ENCODE measurements at regions not wholly inside any gene's neighbourhood (a gene's known extent, or its start where the extent isn't known, plus 50 kb on each side); places are given as distances from the start of the nearest gene placed in this dataset.

DNA sequence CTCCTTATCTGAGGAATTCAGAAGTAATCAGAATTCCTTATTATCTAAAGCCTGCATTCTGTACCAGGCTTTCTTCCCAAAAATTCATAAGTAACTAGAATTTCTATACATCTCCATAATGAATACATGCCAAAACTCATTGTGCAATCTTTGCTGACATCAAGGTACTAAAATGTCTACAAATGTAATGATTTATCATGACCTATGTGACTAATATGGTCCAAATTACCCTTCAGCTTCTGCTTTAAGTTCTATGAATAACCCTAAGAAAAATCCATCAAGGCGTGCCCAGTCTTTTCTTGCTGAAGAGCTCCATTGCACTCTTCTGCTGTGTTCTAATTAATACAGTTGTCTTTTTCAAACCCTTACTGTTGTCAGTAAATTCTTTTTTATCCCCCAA, 58.5 kb upstream of the SLITRK1 start:
- H3K4me1 ChIP-seq (ENCODE audit: insufficient read depth, low read length, poor library complexity, severe bottlenecking) = no peaks in the 10 kb centered on the region
- no peak overlapping the region for H3K4me2 ChIP-seq (ENCODE audit: low read depth, low read length, poor library complexity, severe bottlenecking)
- TF ChIP-seq, protein P1, sequence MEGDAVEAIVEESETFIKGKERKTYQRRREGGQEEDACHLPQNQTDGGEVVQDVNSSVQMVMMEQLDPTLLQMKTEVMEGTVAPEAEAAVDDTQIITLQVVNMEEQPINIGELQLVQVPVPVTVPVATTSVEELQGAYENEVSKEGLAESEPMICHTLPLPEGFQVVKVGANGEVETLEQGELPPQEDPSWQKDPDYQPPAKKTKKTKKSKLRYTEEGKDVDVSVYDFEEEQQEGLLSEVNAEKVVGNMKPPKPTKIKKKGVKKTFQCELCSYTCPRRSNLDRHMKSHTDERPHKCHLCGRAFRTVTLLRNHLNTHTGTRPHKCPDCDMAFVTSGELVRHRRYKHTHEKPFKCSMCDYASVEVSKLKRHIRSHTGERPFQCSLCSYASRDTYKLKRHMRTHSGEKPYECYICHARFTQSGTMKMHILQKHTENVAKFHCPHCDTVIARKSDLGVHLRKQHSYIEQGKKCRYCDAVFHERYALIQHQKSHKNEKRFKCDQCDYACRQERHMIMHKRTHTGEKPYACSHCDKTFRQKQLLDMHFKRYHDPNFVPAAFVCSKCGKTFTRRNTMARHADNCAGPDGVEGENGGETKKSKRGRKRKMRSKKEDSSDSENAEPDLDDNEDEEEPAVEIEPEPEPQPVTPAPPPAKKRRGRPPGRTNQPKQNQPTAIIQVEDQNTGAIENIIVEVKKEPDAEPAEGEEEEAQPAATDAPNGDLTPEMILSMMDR (conservative IDR thresholded peaks at IDR 0.05; ENCODE audit: low read length) = no peak
- TF ChIP-seq EZH2phosphoT487 (IDR thresholded peaks at IDR 0.05; ENCODE audit: borderline replicate concordance) = no peak

DNA sequence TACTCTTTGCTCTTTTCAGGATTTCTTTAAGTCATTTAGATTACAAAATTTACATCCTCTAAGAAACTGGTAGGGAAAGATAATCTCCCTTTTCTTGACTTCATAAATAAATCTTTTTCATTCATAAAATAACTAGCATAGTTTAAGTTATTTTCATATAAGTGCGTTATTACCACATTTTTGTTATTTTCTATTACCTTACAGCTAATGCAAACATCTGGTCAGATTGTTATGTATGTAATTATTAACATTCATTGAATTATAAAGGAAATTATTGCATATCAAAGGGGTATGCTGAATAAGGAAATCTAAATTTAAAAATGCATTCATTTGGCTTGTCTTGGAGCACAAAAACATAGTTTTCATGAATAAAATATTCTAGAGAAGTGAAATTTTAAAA, 55.3 kb upstream of the SLITRK1 start:
- H3K9me3 ChIP-seq (ENCODE audit: insufficient read depth, low read depth, low read length) = no peaks in the 10 kb centered on the region
- no peaks in the 10 kb centered on the region for H3K79me2 ChIP-seq (ENCODE audit: insufficient read depth, low read length)
- H3K27me3 ChIP-seq (ENCODE audit: insufficient read depth, low read length, poor library complexity, severe bottlenecking) = no peaks in the 10 kb centered on the region
- H3K9ac ChIP-seq (ENCODE audit: low read depth, low read length, poor library complexity, severe bottlenecking) = no peak overlapping the region
- no peaks in the 10 kb centered on the region for H3K4me1 ChIP-seq (ENCODE audit: insufficient read depth, low read length, poor library complexity, severe bottlenecking)
- no peaks in the 10 kb centered on the region for H3F3A ChIP-seq (ENCODE audit: low read depth)
- no peak overlapping the region for H3K4me3 ChIP-seq (ENCODE audit: low read length, poor library complexity, severe bottlenecking)
- H4K20me1 ChIP-seq (ENCODE audit: insufficient read depth, low read length, poor library complexity, severe bottlenecking) = no peaks in the 10 kb centered on the region
- no peaks in the 10 kb centered on the region for H3K9me2 ChIP-seq (replicated peaks; ENCODE audit: low read depth, low read length)
- no peak for TF ChIP-seq EZH2phosphoT487 (IDR thresholded peaks at IDR 0.05; ENCODE audit: borderline replicate concordance)
- TF ChIP-seq, protein P1 (conservative IDR thresholded peaks at IDR 0.05; ENCODE audit: low read length) = no peak
- H3K36me3 ChIP-seq (ENCODE audit: insufficient read depth, low read length) = no peaks in the 10 kb centered on the region
- H2AFZ ChIP-seq (ENCODE audit: low read length) = no peak overlapping the region
- H3K4me2 ChIP-seq (ENCODE audit: low read depth, low read length, poor library complexity, severe bottlenecking) = no peak overlapping the region

More for the DNA sequence above, 58.5 kb upstream of the SLITRK1 start:
- Histone ChIP-seq H3K27me3 (ENCODE audit: insufficient read depth, low read length, poor library complexity, severe bottlenecking) (no peaks in the 10 kb centered on the region), H3K4me3 (ENCODE audit: low read length, poor library complexity, severe bottlenecking) (no peak overlapping the region), H3K79me2 (ENCODE audit: insufficient read depth, low read length) (no peaks in the 10 kb centered on the region), H3K9me3 (ENCODE audit: insufficient read depth, low read depth, low read length) (no peaks in the 10 kb centered on the region), H4K20me1 (ENCODE audit: insufficient read depth, low read length, poor library complexity, severe bottlenecking) (no peaks in the 10 kb centered on the region), H3K9me2 (replicated peaks; ENCODE audit: low read depth, low read length) (no peaks in the 10 kb centered on the region), H3K36me3 (ENCODE audit: insufficient read depth, low read length) (no peaks in the 10 kb centered on the region), H3F3A (ENCODE audit: low read depth) (no peaks in the 10 kb centered on the region), H2AFZ (ENCODE audit: low read length) (no peak overlapping the region), H3K9ac (ENCODE audit: low read depth, low read length, poor library complexity, severe bottlenecking) (no peak overlapping the region)

DNA sequence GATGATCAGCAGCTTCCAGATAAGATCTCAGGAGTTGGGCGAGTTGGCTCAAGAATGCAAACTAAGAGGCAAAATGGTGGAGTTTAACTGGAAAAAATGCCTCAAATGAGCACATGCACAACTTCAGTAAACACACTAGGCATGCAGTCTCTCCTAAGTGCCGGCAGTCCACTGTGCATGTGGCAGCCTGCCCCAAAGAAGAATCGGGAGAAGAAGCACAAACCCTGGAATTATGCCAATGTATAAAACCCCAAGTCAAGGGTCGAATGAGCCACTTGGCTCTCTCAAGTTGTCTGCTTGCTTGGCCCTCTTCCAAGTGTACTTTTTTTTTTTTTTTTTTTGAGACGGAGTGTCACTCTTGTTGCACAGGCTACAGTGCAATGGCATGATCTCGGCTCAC, 53.3 kb upstream of the SLITRK1 start:
- H3K4me1 ChIP-seq (ENCODE audit: insufficient read depth, low read length, poor library complexity, severe bottlenecking) = no peaks in the 10 kb centered on the region

More for the DNA sequence above, 53.3 kb upstream of the SLITRK1 start:
- Histone ChIP-seq H3K27me3 (ENCODE audit: insufficient read depth, low read length, poor library complexity, severe bottlenecking) (no peaks in the 10 kb centered on the region), H4K20me1 (ENCODE audit: insufficient read depth, low read length, poor library complexity, severe bottlenecking) (no peaks in the 10 kb centered on the region), H3K4me3 (ENCODE audit: low read length, poor library complexity, severe bottlenecking) (no peak overlapping the region), H3K79me2 (ENCODE audit: insufficient read depth, low read length) (no peaks in the 10 kb centered on the region), H3K9me2 (replicated peaks; ENCODE audit: low read depth, low read length) (no peaks in the 10 kb centered on the region), H3F3A (ENCODE audit: low read depth) (no peaks in the 10 kb centered on the region), H3K9me3 (ENCODE audit: insufficient read depth, low read depth, low read length) (no peaks in the 10 kb centered on the region), H3K9ac (ENCODE audit: low read depth, low read length, poor library complexity, severe bottlenecking) (no peak overlapping the region), H3K36me3 (ENCODE audit: insufficient read depth, low read length) (no peaks in the 10 kb centered on the region), H3K4me2 (ENCODE audit: low read depth, low read length, poor library complexity, severe bottlenecking) (no peak overlapping the region), H2AFZ (ENCODE audit: low read length) (no peak overlapping the region)
- no peak for TF ChIP-seq EZH2phosphoT487 (IDR thresholded peaks at IDR 0.05; ENCODE audit: borderline replicate concordance)
- TF ChIP-seq, protein P1 (conservative IDR thresholded peaks at IDR 0.05; ENCODE audit: low read length) = no peak
